H9 (cell line): ENCODE measurements at regions not wholly inside any gene's neighbourhood (a gene's known extent, or its start where the extent isn't known, plus 50 kb on each side); places are given as distances from the start of the nearest gene placed in this dataset.

ENCODE experiments used
- DNase-seq: peaks from one replicate; pipeline ENCODE4 v3.0.0-alpha.2; 2017
- H2AFZ ChIP-seq: one replicate; pipeline ENCODE4 v1.6.1; 2013; ENCODE audit warnings: mild to moderate bottlenecking, low read length, control low read depth, moderate library complexity
- H2AK5ac ChIP-seq: 2 replicates; pipeline ENCODE4 v1.6.1; 2013; ENCODE audit warnings: low read length, control low read depth, mixed read lengths; ENCODE audit not compliant: insufficient read length
- H2BK120ac ChIP-seq: one replicate; pipeline ENCODE4 v1.6.1; 2013; ENCODE audit warnings: low read depth, mild to moderate bottlenecking, low read length, control low read depth, inconsistent platforms; ENCODE audit not compliant: poor library complexity, severe bottlenecking
- H2BK12ac ChIP-seq: 2 replicates; pipeline ENCODE4 v1.6.1; 2013; ENCODE audit warnings: low read length, control low read depth, mixed read lengths, low read depth; ENCODE audit not compliant: insufficient read length
- H2BK15ac ChIP-seq: 2 replicates; pipeline ENCODE4 v1.6.1; 2013; ENCODE audit warnings: low read depth, low read length, control low read depth
- H2BK20ac ChIP-seq: one replicate; pipeline ENCODE4 v1.6.1; 2013; ENCODE audit warnings: low read depth, mild to moderate bottlenecking, low read length, control low read depth, inconsistent platforms; ENCODE audit not compliant: poor library complexity, severe bottlenecking
- H2BK5ac ChIP-seq: 2 replicates; pipeline ENCODE4 v1.6.1; 2013; ENCODE audit warnings: low read length, control low read depth, mixed read lengths; ENCODE audit not compliant: insufficient read length
- H3K14ac ChIP-seq: 2 replicates; pipeline ENCODE4 v1.6.1; 2013; ENCODE audit warnings: low read length, control low read depth; ENCODE audit not compliant: insufficient read depth
- H3K18ac ChIP-seq: 2 replicates; pipeline ENCODE4 v1.6.1; 2013; ENCODE audit warnings: low read depth, mild to moderate bottlenecking, mixed read lengths, low read length, control low read depth; ENCODE audit not compliant: insufficient read length
- H3K23ac ChIP-seq: 2 replicates; pipeline ENCODE4 v1.6.1; 2013; ENCODE audit warnings: low read length, control low read depth, mixed read lengths, low read depth; ENCODE audit not compliant: insufficient read length
- H3K23me2 ChIP-seq: 2 replicates; pipeline ENCODE4 v1.6.1; 2013; ENCODE audit warnings: low read depth, mild to moderate bottlenecking, mixed read lengths, low read length, control low read depth; ENCODE audit not compliant: insufficient read length, poor library complexity, severe bottlenecking
- H3K27ac ChIP-seq: 2 replicates; pipeline ENCODE4 v1.5.1; 2013; ENCODE audit warnings: low read length, control low read depth, mixed read lengths, low read depth; ENCODE audit not compliant: insufficient read length
- H3K27me3 ChIP-seq: 2 replicates; pipeline ENCODE4 v1.6.1; 2013; ENCODE audit warnings: low read length, control low read depth, inconsistent platforms; ENCODE audit not compliant: insufficient read depth
- H3K4ac ChIP-seq: 2 replicates; pipeline ENCODE4 v1.6.1; 2013; ENCODE audit warnings: low read depth, mild to moderate bottlenecking, control low read depth, inconsistent platforms, low read length, moderate library complexity
- H3K4me1 ChIP-seq: 2 replicates; pipeline ENCODE4 v1.6.1; 2013; ENCODE audit warnings: low read length, control low read depth, inconsistent platforms; ENCODE audit not compliant: insufficient read depth
- H3K4me2 ChIP-seq: 2 replicates; pipeline ENCODE4 v1.6.1; 2013; ENCODE audit warnings: low read length, control low read depth, mixed read lengths; ENCODE audit not compliant: insufficient read length, insufficient read depth
- H3K56ac ChIP-seq: 2 replicates; pipeline ENCODE4 v1.6.1; 2013; ENCODE audit warnings: low read depth, mild to moderate bottlenecking, mixed read lengths, low read length, control low read depth; ENCODE audit not compliant: insufficient read length
- H3K79me1 ChIP-seq: 2 replicates; pipeline ENCODE4 v1.6.1; 2013; ENCODE audit warnings: low read depth, mild to moderate bottlenecking, moderate library complexity, low read length, control low read depth, inconsistent platforms; ENCODE audit not compliant: insufficient read depth, poor library complexity, severe bottlenecking
- H3K79me2 ChIP-seq: 2 replicates; pipeline ENCODE4 v1.6.1; 2013; ENCODE audit warnings: low read length, control low read depth, inconsistent platforms; ENCODE audit not compliant: insufficient read depth
- H3K9ac ChIP-seq: 2 replicates; pipeline ENCODE4 v1.6.1; 2013; ENCODE audit warnings: low read length, control low read depth, mixed read lengths; ENCODE audit not compliant: insufficient read length; ENCODE audit errors: extremely low read depth
- H3K9me3 ChIP-seq: one replicate; pipeline ENCODE4 v1.6.1; 2013; ENCODE audit warnings: low read depth, low read length, inconsistent platforms; ENCODE audit not compliant: control insufficient read depth
- H3T11ph ChIP-seq: one replicate; pipeline ENCODE4 v1.6.1; 2013; ENCODE audit warnings: mild to moderate bottlenecking, low read length, control low read depth, inconsistent platforms
- H4K20me1 ChIP-seq: one replicate; pipeline ENCODE4 v1.6.1; 2013; ENCODE audit not compliant: control insufficient read depth, insufficient read length, insufficient read depth
- H4K5ac ChIP-seq: 2 replicates; pipeline ENCODE4 v1.6.1; 2013; ENCODE audit warnings: low read depth, mild to moderate bottlenecking, mixed read lengths, low read length, control low read depth; ENCODE audit not compliant: insufficient read length
- H4K8ac ChIP-seq: replicated peaks from 2 replicates; pipeline ENCODE4 v1.6.1; 2013; ENCODE audit warnings: low read length, control low read depth, mixed read lengths, low read depth; ENCODE audit not compliant: insufficient read length
- H4K91ac ChIP-seq: 2 replicates; pipeline ENCODE4 v1.6.1; 2013; ENCODE audit warnings: low read depth, mild to moderate bottlenecking, moderate library complexity, mixed read lengths, low read length, control low read depth; ENCODE audit not compliant: insufficient read length
- H3K27ac Mint-ChIP-seq, 3 experiments: 2 replicates in 2 of 3; 3 replicates in 1 of 3; pipeline ENCODE4 v1.8.0; 2020 to 2021; ENCODE audit warnings: mixed read lengths in 3 of 3, mild to moderate bottlenecking in 1 of 3, moderate library complexity in 1 of 3
- H3K27me3 Mint-ChIP-seq: 2 replicates; pipeline ENCODE4 v1.8.0; 2021; ENCODE audit warnings: low read depth, mild to moderate bottlenecking, moderate library complexity, mixed read lengths
- H3K36me3 Mint-ChIP-seq, 3 experiments: 2 replicates in 2 of 3; 3 replicates in 1 of 3; pipeline ENCODE4 v1.8.0; 2020 to 2021; ENCODE audit warnings: low read depth in 3 of 3, mixed read lengths in 3 of 3; ENCODE audit not compliant: insufficient read depth in 1 of 3
- H3K4me1 Mint-ChIP-seq, 2 experiments: 2 replicates each; pipeline ENCODE4 v1.8.0; 2020; ENCODE audit warnings: mixed read lengths in 2 of 2
- H3K4me3 Mint-ChIP-seq, 2 experiments: 2 replicates in 1 of 2; 3 replicates in 1 of 2; pipeline ENCODE4 v1.8.0; 2020 to 2021; ENCODE audit warnings: mild to moderate bottlenecking in 2 of 2, mixed read lengths in 2 of 2, moderate library complexity in 1 of 2
- H3K9me3 Mint-ChIP-seq, 2 experiments: 2 replicates in 1 of 2; 3 replicates in 1 of 2; pipeline ENCODE4 v1.8.0; 2020; ENCODE audit warnings: mild to moderate bottlenecking in 2 of 2, mixed read lengths in 2 of 2, moderate library complexity in 1 of 2
- CTCF ChIP-seq: fragments of 200-600 bp; sonication (generic); conservative IDR thresholded peaks from 3 replicates; pipeline ENCODE4 v1.8.0; 2021; ENCODE audit warnings: antibody characterized with exemption, mild to moderate bottlenecking
- WGBS: extraction: QIAGEN DNeasy Blood & Tissue Kit; methylation state at CpG from one replicate; pipeline ENCODE4 v1.1.7; 2013; ENCODE audit warnings: missing lambda C conversion rate, low lambda C conversion rate, mixed read lengths; ENCODE audit not compliant: insufficient read length; ENCODE audit errors: extremely low coverage; 5-methylcytosine and 5-hydroxymethylcytosine counted together

GRCh38 chr10:8430321-8430720 lies 375.8 kb downstream of the GATA3 start:
- DNase-seq: no peak
- no peak overlapping the region for H2BK20ac ChIP-seq
- Mint-ChIP-seq H3K27me3 (peaks cover 13% of the 10 kb centered on the region), H3K4me3 (no peak overlapping the region), H3K9me3 (no peaks in the 10 kb centered on the region; a peak in 1 of 5 replicates), H3K27ac (no peak overlapping the region), H3K36me3 (no peaks in the 10 kb centered on the region), H3K4me1 (peaks cover 12 to 13% of the 10 kb centered on the region in 2 experiments)
- no peak overlapping the region for H3K9ac ChIP-seq
- no peak overlapping the region for H3K18ac ChIP-seq
- WGBS: no CpG with 5 or more reads among the region's 3 CpGs
- no peaks in the 10 kb centered on the region for H3K79me1 ChIP-seq
- H2BK15ac ChIP-seq: no peak overlapping the region
- no peak overlapping the region for H3K4ac ChIP-seq
- H4K8ac ChIP-seq: no peak overlapping the region
- no peak overlapping the region for H3K14ac ChIP-seq
- H2AFZ ChIP-seq: no peak overlapping the region
- no peak overlapping the region for H3T11ph ChIP-seq
- H3K27me3 ChIP-seq: no peaks in the 10 kb centered on the region
- no peak overlapping the region for H2BK12ac ChIP-seq
- H3K4me1 ChIP-seq: no peaks in the 10 kb centered on the region; the same call in 1 of the 2 replicates
- H3K27ac ChIP-seq: no peak overlapping the region
- H4K91ac ChIP-seq: no peak overlapping the region
- H3K23me2 ChIP-seq: no peaks in the 10 kb centered on the region
- no peak overlapping the region for H3K56ac ChIP-seq
- no peaks in the 10 kb centered on the region for H4K20me1 ChIP-seq
- H3K79me2 ChIP-seq: no peaks in the 10 kb centered on the region
- no peak overlapping the region for H4K5ac ChIP-seq
- H3K4me2 ChIP-seq: no peak overlapping the region
- H2BK120ac ChIP-seq: no peak overlapping the region
- H2AK5ac ChIP-seq: no peak overlapping the region
- H2BK5ac ChIP-seq: no peak overlapping the region
- no peak overlapping the region for H3K23ac ChIP-seq
- H3K9me3 ChIP-seq: no peaks in the 10 kb centered on the region
- no peak for TF ChIP-seq CTCF
